GM19328 (cell line): ENCODE measurements at regions not wholly inside any gene's neighbourhood (a gene's known extent, or its start where the extent isn't known, plus 50 kb on each side); places are given as distances from the start of the nearest gene placed in this dataset.
"Not testable (repeated sequence)": the region's sequence is repeated elsewhere in the genome, so short reads cannot be mapped to it uniquely, and the experiment has no call there.

ENCODE experiments used
- ATAC-seq: cut with Tn5 transposase; IDR thresholded peaks from one replicate; pipeline ENCODE4 v1.9.1; 2021; ENCODE audit warnings: mild to moderate bottlenecking, moderate library complexity; ENCODE audit not compliant: unreplicated experiment

DNA sequence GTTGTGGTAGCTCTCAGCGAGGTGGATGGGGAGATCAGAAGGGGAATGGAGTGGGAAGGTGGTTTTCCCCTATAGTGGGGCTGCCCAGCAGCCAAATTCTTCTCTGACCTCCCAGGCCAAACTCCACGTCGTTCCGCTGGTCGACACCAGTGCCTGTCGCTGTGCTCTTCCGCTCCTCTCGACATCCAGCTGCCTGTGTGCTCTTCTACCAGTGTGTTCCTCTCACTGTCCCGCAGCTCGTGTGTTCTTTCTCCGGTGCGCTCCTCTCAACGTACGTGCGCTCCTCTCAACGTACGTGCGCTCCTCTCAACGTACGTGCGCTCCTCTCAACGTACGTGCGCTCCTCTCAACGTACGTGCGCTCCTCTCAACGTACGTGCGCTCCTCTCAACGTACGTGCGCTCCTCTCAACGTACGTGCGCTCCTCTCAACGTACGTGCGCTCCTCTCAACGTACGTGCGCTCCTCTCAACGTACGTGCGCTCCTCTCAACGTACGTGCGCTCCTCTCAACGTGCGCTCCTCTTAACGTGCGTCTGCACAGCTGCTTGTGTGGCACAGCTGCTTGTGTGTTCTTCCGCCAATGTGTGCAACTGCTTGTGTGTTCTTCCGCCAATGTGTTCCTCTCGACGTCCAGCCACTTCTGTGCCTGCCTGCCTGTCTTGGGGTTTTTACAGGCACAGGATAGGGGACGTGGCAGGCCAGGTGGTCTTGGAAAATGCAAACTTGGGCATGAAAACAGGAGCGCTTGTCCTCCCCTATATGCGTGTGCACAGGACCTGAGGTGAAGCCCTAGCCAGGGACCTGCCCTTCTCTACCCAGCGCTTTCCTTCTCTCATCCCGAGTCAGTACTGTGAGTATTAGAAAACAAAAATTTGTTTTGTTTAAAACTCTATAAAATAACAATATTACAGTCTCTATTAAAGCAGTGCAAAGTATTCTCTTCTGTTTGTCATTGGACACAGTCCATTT, 991.1 kb downstream of the GBE1 start:
- no peak for ATAC-seq

DNA sequence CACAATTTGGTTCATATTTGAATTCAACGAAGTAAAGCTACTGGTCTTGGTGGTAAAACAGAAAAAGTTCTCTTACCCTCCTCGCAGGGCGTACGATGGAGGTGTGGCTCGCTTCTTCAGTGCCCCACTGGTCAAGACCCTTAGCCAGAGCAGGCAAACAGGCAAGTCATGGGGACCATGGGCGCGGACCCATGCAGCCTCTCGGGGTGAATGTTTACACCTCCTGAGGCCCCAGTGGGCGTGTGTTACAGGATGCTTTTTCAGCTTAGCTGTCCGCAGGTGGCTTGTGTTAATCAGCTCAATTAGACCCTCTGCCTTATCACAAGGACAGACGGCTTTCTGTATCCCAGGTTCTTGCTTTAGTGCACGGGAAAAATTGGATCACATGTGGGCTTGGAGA, 991.8 kb downstream of the GBE1 start:
- no peak for ATAC-seq

DNA sequence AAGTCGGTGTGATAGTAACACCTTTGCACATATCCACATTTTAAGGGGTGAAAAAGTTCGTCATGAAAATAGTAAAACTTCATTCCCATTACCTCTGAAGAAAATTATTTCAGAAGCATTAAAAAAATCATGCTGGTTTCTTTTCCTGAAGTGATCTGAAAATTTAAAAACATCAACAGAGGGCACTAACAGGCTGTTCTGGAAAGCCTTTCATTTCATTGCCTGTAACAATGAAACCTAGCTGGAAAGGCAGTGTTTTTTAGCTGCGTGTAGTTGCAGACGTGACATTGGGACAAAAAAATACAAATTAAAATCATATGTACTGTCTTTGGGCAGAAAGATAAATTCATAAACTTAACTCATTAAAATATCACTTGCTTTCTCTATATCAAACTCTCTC, 993.8 kb downstream of the GBE1 start:
- ATAC-seq: no peak

DNA sequence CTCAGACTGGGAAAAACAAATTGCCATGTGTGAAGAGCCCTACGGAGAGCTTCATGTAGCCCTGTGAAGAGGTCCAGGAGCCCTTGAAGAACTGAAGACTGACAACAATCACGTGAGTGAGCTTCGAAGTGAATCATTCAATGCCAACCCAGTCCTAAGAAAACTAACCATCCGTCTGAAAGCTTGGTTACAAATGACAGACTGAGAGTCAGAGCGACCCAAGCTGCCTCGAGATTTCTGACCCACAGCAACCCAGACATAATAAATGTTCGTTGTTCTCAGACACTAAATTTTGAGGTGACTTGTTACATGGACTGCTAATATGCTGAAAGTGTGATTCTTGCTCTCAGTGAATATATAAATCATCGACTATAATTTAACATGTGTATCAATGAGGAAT, 987.2 kb upstream of the ROBO1 start:
- no peak for ATAC-seq

DNA sequence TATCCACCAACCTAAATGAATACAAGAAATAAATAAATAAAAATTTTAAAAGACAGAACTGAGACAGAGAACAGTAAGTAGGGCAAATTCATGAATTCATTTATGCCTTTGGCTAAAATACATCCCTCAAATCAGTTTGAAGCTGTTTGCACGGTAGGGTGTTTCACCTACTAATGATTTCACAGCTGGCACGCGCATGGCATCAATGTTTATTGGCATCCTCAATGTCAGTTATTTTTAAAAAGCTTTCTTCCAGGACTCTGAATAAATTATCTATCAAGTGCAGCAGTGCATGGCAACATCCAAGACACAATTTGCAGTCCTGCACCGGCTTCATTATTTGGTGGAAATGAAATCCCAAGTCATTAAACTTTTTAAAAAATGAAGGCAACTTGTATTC, 985.2 kb upstream of the ROBO1 start:
- no peak for ATAC-seq

DNA sequence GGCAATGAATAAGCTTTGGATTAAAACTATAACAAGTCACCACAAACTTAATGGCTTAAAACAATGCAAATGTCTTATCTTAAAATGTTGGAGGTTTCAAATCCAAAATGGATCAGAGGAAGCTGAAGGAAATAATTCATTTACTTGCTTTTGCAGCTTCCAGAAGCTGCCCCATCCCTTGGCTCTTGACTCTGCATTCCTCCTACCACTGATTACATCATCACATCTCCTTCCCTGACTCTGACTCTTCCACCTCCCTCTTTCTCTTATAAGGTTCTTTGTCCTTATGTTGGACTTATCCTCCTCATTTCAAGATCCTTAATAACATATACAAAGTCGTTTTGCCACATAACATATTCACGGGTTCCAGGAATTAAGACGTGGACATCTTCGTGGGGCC, 982.8 kb upstream of the ROBO1 start:
- no peak for ATAC-seq

DNA sequence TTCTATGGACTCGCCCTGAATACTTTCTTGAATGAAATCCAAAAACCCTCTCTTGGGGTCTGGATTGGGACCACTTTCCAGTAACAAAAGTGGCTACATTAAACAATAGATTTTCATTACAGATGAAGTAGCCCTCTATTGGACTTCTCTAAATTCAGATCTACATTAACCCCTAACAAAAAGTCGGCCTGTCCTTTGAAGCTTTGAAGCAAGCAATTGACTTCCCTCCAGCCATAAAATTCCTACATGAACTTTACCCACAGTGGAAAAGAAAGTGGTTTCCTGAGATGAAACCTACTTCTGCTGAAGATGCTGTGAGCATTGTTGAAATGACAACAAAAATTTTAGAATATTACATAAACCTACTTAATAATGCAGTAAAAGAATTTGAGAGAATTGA, 967.1 kb upstream of the ROBO1 start:
- ATAC-seq: no peak

DNA sequence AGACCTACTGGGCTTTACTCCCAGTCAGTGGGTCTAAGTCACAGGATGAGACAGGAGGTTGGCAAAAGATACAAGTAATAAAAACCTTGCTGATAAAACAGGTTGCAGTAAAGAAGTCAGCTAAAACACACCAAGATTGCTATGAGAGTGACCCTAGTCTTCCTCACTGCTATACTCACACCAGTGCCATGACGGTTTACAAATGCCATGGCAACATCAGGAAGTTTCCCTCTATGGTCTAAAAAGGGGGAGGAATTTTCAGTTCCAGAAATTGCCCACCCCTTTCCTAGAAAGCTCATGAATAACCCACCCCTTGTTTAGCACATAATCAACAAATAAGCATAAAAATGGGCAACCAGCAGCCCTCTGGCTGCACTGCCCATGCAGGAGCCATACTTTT, 966.7 kb upstream of the ROBO1 start:
- ATAC-seq: no peak

DNA sequence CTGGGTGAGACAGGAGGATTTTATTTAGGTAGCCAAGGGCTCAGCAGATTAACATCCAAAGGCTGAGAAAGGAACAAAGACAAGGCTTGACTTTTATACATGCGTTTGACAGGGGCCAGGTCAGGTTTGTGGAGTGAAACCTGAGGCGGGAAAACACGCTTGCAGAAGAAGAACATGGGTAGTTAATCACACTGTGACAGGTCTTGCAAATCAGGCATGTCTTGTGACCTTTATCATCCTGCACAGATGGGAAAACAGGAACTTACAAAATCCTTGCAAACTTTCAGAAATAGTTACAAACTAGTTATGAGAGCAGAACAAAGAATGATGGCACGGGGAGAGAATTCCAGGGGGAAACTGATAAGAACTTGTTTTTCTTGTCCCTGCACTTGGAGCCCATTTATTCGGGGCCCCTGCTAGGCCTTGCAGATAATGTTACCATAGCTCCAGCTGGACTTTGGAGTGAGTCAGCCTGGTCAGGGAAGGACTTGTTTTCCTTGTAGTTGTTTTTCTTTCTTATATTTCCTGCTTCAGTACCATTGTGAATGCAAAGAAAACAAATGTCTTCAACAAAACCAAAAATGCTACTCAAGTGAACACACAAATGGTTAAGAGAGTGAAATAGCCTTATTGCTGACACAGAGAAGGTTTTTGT, 965.9 kb upstream of the ROBO1 start:
- no peak for ATAC-seq

DNA sequence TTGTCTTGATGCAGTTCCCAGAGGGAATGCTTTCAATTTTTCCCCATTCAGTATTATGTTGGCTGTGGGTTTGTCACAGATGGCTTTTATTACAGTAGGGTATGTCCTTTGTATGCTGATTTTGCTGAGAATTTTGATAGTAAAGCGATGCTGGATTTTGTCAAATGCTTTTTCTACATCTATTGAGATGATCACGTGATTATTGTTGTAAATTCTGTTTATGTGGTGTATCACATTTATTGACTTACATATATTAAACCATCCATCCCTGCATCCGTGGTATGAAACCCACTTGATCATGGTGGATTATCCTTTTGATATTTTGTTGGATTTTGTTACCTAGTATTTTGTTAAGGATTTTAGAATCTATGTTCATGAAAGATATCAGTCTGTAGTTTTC, 959.8 kb upstream of the ROBO1 start:
- not testable (repeated sequence) for ATAC-seq

DNA sequence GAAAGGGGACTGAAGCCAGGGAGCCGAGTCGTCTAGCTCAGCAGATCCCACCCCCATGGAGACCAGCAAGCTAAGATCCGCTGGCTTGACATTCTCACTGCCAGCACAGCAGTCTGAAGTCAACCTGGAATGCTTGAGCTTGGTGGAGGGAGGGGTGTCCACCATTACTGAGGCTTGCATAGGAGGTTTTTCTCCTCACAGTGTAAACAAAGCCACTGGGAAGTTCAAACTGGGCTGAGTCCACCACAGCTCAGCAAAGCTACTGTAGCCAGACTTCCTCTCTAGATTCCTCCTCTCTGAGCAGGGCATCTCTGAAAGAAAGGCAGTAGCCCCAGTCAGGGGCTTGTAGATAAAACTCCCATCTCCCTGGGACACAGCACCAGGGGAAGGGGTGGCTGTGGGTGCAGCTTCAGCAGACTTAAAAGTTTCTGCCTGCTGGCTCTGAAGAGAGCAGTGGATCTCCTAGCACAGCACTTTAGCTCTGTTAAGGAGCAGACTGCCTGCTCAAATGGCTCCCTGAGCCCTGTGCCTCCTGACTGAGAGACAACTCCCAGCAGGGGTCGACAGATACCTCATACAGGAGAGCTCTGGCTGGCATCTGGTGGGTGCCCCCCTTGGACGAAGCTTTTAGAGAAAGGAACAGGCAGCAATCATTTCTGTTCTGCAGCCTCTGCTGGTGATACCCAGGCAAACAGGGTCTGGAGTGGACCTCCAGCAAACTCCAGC, 942.0 kb upstream of the ROBO1 start:
- not testable (repeated sequence) for ATAC-seq

DNA sequence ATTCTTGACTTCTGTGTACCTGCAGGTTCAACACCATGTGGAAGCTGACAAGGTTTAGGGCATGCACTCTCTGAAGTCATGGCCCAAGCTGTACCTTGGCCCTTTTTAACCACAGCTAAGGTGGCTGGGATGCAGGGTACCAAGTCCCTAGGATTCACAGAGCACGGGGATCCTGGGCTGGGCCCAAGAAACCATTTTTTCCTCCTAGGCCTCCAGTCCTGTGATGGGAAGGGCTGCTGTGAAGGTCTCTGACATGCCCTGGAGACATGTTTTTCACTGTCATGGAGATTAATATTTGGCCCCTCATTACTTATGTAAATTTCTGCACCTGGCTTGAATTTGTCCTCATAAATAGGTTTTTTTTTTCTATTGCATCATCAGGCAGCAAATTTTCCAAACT, 937.5 kb upstream of the ROBO1 start:
- no peak for ATAC-seq

DNA sequence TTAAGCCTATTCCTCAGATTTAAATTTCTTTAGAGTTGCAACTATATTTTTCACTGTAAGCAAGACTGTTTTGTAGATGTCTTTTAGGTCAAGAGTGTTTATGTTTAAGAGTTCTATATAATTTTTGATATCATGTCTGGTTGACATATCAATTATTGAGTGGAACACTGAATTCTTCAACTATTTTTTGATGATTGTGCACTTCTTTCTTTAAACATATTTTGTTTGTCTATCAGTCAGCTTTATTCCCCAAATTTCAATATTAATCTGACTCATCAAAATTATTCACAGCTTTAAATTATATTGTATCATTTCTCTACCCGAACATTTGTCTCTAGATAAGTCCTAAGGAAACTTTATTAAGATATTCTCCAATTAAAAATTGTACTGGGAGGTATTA, 933.6 kb upstream of the ROBO1 start:
- ATAC-seq: no peak

DNA sequence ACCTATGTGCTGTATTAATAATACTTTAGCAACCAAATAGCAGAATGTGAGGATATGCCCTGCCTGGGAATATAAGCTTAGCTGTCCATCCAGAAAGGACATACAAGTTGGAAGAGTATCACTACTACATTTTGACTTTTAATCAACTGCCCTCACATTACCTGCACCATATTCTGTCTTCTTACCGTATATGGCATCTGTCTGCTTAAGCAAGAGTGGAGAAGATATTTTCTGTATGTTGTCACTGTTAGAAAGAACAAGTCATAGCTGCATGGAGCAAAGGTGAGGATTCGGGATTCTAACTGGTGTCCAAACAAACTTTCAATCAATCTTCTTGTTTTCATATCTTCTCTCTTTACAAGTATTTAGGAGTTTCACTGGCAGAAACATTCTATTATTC, 929.5 kb upstream of the ROBO1 start:
- ATAC-seq: no peak

DNA sequence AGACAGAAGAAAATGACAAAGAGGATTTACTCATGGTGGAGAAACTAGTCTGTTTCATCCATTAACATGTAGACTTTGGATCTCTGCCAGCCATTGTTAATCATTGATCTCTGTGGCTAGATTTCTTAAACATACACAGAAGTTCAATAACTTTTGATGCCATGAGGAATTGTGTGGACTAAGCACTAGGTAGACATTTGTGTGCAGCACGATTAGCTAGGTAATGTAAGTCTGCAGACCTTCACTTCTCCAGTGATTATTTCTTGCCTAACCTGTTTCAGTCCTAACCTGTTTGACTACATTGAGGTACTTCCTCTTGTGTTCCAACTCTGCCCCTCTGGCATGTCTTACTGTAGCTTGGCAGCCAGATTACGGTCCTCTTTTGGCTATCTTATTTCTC, 928.5 kb upstream of the ROBO1 start:
- ATAC-seq: no peak

DNA sequence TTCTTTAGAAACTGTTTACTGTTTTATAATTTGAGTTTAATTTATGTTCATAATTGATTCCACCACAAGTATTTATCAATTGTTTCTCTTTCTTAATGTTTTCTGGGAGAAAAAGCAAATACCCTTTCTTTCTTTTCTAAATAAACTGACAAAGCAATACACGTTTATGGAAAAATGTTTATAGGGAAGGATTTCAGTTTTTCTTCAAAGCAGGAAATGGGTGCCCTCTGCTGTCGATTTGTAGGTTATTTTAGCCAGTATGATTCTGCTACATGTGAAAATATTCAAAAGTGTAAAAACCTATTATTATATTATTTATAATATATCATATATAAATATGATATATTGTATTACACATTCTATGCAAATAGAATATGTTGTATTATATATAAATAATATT, 921.0 kb upstream of the ROBO1 start:
- no peak for ATAC-seq

DNA sequence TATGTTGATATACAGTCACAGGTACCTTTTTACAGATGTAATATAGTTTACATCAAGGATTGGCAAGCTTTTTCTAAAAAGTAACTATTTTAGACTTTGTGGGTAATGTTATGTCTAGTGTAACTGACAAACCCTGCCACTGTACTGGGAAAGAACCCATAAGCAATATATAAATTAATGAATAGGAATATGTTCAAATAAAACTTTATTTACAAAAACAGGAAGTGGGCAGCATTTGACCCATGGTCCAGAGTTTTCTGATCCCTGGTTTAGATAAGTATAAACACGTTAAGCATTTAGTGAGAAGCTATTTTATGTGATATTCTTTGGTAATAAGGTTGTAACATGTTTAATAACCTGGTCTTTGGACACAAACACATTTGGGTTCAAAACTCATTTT, 915.2 kb upstream of the ROBO1 start:
- no peak for ATAC-seq

DNA sequence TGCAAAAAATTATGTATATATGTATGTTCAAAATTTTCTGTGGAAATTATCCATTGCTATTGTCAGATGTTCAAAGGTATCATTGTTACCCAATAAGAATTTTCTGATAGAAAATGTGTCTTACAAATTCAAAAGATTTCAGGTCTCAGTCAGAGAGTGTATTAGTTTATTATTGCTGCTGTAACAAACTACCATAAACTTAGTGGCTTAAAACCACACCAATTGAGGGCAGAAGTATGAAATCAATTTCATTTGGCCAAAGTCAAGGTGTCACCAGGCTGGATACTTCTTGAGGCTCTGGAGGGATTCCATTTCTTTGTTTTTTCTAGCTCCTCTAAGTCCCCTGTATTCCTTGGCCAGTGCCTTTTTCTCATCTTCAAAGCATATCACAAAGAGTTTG, 914.4 kb upstream of the ROBO1 start:
- ATAC-seq: no peak

DNA sequence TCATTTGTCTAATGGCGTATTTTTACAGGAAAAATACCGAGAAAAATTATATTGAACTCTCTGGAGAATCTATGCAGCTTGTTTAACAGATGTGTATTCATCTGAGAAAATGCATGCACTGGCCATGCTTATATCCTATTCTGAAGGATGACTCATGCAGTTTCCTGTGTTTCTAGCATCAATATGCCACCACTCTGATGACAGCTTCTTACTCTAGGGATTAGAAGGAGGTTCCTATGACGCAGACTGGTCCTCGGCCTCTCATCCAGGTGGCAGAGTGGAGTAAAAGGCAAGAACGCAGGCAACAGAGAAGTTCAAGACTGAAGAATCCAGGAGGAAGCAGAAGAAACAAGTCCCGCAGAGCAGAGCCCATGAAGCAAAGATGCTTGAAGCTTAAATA, 910.0 kb upstream of the ROBO1 start:
- ATAC-seq: no peak

DNA sequence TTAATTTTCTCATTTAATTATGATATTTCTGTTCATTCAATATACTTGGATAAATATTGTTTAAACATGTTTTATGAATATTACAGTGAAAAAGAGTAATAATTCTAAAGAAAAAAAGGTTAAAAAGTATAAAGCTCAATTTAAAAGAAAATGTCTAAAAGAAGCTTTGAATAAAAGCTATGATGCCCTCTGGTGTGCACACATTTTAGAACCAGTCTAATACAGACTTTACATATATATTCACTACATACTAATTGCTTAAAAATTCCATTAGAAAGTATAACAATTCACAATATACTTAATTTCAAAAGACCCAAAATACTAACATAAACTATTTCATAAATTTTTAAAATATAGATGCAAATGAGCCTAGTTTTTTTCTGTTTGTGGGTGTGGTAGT, 909.1 kb upstream of the ROBO1 start:
- ATAC-seq: no peak

DNA sequence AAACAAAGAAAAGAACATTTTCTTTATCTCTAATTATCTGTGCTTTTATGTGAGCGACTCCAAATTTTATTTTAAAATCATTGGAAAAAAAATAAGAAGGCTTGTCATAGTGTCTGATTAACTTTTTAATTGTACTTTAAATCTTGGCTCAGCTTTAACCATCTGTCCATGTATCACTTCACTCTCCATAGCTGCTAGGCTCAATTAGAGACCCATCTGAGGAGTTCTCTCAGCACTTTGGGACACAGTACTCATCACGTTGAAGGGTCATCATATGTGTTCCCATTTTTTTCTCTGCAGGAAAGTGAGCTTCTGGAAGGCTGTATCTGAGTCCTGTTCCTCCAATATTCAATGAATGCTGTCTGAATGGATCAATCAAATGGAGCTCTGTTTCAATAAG, 908.5 kb upstream of the ROBO1 start:
- no peak for ATAC-seq

DNA sequence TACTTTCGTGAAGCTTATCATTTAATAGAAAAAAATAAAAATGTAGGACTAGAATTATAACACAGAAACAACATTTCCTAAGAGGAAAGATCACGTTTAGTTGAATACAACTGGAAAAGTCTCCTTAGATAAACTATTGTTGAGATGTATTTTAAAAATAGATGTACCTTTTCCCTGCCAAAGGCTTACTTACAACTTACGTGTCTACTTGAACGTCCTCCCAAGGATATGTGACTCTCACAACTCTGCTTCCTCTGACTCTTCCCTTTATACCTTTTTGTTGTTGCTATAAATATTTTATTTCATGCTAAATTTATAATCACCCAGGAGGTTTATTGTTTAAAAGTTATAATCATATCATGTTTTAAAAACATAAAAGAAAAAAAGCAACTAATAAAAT, 908.0 kb upstream of the ROBO1 start:
- no peak for ATAC-seq
